ENCODE measurements at regions not wholly inside any gene's neighbourhood (a gene's known extent, or its start where the extent isn't known, plus 50 kb on each side); places are given as distances from the start of the nearest gene placed in this dataset.

DNA sequence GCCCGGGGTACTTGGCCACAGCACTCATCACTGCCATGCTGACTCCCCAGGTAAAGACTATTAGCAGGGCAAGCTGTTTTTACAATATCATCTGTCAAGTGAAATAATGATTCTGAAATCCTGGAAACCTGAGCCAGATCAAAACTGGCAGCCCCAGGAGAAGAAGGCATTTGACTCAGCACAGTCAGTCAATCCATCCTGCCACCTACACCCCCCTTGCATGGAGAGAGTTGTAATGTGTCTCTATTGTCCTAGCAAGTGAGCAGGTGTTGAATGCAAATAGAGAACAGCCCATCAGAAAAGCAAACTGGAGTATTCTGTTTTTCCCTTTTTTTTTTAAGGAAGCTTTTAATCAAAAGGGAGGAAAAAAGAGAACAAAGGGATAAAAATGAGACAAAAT, 291.2 kb downstream of the BRINP1 start:
- no peak overlapping the region for H3K9ac ChIP-seq (ENCODE audit: low read length in 3 of 3)
- FAIRE-seq (no peak), DNase-seq (no peak)
- no peaks in the 10 kb centered on the region for H3K36me3 ChIP-seq (ENCODE audit: control insufficient read depth in 2 of 3, insufficient read depth in 3 of 3, low read length in 3 of 3)
- H3K27ac ChIP-seq (ENCODE audit: low read depth in 2 of 2, low read length in 2 of 2), result no peak overlapping the region
- TF ChIP-seq, protein P1, sequence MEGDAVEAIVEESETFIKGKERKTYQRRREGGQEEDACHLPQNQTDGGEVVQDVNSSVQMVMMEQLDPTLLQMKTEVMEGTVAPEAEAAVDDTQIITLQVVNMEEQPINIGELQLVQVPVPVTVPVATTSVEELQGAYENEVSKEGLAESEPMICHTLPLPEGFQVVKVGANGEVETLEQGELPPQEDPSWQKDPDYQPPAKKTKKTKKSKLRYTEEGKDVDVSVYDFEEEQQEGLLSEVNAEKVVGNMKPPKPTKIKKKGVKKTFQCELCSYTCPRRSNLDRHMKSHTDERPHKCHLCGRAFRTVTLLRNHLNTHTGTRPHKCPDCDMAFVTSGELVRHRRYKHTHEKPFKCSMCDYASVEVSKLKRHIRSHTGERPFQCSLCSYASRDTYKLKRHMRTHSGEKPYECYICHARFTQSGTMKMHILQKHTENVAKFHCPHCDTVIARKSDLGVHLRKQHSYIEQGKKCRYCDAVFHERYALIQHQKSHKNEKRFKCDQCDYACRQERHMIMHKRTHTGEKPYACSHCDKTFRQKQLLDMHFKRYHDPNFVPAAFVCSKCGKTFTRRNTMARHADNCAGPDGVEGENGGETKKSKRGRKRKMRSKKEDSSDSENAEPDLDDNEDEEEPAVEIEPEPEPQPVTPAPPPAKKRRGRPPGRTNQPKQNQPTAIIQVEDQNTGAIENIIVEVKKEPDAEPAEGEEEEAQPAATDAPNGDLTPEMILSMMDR (IDR thresholded peaks at IDR 0.05; ENCODE audit: borderline replicate concordance, extremely low read depth, insufficient read depth), result no peak
- H3K4me1 ChIP-seq (ENCODE audit: control insufficient read depth in 2 of 3, insufficient read depth in 2 of 3, low read depth in 1 of 3, low read length in 3 of 3), result no peaks in the 10 kb centered on the region
- H3K4me3 ChIP-seq (ENCODE audit: low read length in 3 of 3), result no peak overlapping the region
- intact Hi-C loops (cut with DNase I), result no loop called here
- H3K9me3 ChIP-seq (ENCODE audit: control insufficient read depth in 2 of 3, insufficient read depth in 1 of 3, low read length in 3 of 3), result no peaks in the 10 kb centered on the region
- no peaks in the 10 kb centered on the region for H3K27me3 ChIP-seq (ENCODE audit: control insufficient read depth, insufficient read depth, low read length)

DNA sequence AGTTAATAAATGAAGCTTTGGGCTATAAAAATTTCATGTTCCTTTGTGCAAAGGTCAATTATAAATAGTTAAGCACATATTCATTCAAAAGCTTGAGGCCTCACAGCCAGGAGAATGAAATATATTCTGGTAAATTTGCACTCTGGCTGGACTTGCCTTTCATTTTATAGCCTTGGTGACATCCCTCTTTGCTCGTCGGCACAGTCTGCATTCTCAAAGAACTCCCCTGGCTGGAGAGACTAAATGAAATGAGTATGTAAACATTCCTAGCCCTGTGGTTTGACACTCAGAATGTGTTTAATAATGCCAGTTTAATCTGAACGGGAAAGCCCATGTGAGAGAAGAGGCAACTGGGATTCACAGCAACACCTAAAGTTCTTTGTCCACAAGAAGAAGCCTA, 285.6 kb downstream of the BRINP1 start:
- Histone ChIP-seq H3K4me3 (ENCODE audit: low read length in 3 of 3) (no peak overlapping the region), H3K27me3 (ENCODE audit: control insufficient read depth, insufficient read depth, low read length) (no peaks in the 10 kb centered on the region), H3K9me3 (ENCODE audit: control insufficient read depth in 2 of 3, insufficient read depth in 1 of 3, low read length in 3 of 3) (no peaks in the 10 kb centered on the region), H3K4me1 (ENCODE audit: control insufficient read depth in 2 of 3, insufficient read depth in 2 of 3, low read depth in 1 of 3, low read length in 3 of 3) (no peaks in the 10 kb centered on the region), H3K9ac (ENCODE audit: low read length in 3 of 3) (no peak overlapping the region), H3K27ac (ENCODE audit: low read depth in 2 of 2, low read length in 2 of 2) (no peak overlapping the region), H3K36me3 (ENCODE audit: control insufficient read depth in 2 of 3, insufficient read depth in 3 of 3, low read length in 3 of 3) (no peaks in the 10 kb centered on the region)
- TF ChIP-seq, protein P1 (IDR thresholded peaks at IDR 0.05; ENCODE audit: borderline replicate concordance, extremely low read depth, insufficient read depth), result no peak
- no peak for FAIRE-seq
- peak in 1 of 5 donors; percentile 2 for DNase-seq
- intact Hi-C loops (cut with DNase I), result no loop called here

DNA sequence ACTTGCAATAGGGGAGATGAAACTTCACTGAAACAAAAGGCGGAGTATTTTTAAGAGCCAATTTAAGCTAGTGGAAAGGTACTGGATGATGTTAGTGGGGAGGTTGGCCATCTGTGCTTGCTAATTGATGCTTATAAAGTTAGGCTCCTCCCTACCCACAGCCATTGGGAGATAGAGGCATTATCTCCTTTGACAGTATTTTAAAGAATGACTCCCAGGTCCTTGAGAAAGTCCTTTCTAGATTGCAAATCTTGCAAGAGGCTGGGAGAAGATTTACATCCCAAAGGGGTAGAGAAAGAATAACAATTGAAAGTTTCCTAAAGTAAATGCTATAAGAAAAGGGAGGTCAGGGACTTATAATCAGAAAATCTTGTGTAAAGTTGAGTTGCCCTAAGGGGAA, 282.6 kb downstream of the BRINP1 start:
- FAIRE-seq, result no peak

More for the DNA sequence above, 282.6 kb downstream of the BRINP1 start:
- Histone ChIP-seq H3K9ac (ENCODE audit: low read length in 3 of 3) (no peak overlapping the region), H3K4me3 (ENCODE audit: low read length in 3 of 3) (no peak overlapping the region), H3K9me3 (ENCODE audit: control insufficient read depth in 2 of 3, insufficient read depth in 1 of 3, low read length in 3 of 3) (no peaks in the 10 kb centered on the region), H3K36me3 (ENCODE audit: control insufficient read depth in 2 of 3, insufficient read depth in 3 of 3, low read length in 3 of 3) (no peaks in the 10 kb centered on the region), H3K27ac (ENCODE audit: low read depth in 2 of 2, low read length in 2 of 2) (no peak overlapping the region), H3K4me1 (ENCODE audit: control insufficient read depth in 2 of 3, insufficient read depth in 2 of 3, low read depth in 1 of 3, low read length in 3 of 3) (no peaks in the 10 kb centered on the region), H3K27me3 (ENCODE audit: control insufficient read depth, insufficient read depth, low read length) (no peaks in the 10 kb centered on the region)
- intact Hi-C loops (cut with DNase I), result no loop called here
- TF ChIP-seq, protein P1 (IDR thresholded peaks at IDR 0.05; ENCODE audit: borderline replicate concordance, extremely low read depth, insufficient read depth), result no peak
- no peak for DNase-seq
